ENCODE measurements at regions not wholly inside any gene's neighbourhood (a gene's known extent, or its start where the extent isn't known, plus 50 kb on each side); places are given as distances from the start of the nearest gene placed in this dataset.
A peak's percentile ranks its signal among the peaks of the same experiment; 100 is the strongest.

DNA sequence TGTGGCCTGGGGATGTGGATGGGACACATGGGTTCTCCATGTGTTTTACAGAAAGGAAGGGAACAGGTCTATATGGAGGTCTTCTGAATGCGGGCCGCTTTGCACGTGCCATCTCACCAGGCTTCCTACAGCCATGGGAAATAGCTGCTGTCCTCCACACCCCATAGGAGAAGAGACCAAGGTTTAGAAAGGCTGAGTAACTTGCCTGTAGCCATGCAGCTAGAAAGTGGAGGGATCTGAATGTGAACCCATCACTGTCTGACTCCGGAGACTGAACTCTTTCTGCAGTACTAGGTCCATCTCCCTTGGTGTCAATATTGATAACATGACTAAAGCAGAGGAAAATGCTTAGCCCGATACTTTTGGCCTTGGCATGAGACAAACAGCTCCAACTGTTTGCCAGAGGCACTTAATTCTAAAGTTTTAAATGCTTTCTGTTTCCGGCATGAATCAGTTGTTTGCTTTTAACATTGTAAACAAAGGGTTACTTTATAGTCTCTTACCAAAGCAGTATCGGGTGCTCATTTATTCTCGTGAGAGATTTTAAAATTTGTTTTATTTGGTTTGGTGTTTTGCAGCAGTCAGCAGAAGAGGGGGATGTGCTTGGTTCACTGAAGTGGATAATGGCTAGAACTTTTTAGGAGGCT is 64.8 kb upstream of the LOXL4 start:
- H3K36me3 Mint-ChIP-seq (ENCODE audit: low read depth) = no peaks in the 10 kb centered on the region
- H3K4me3 Mint-ChIP-seq = no peak overlapping the region
- H3K9me3 Mint-ChIP-seq = no peaks in the 10 kb centered on the region
- H3K27ac Mint-ChIP-seq = no peak overlapping the region
- H3K4me1 Mint-ChIP-seq = no peaks in the 10 kb centered on the region
- ATAC-seq (no peak), DNase-seq (no peak)
- H3K27me3 Mint-ChIP-seq = no peaks in the 10 kb centered on the region

GRCh38 chr10:98331885-98332284 is 63.9 kb upstream of the LOXL4 start:
- H3K27me3 Mint-ChIP-seq = no peaks in the 10 kb centered on the region
- ATAC-seq (peak; percentile 33), DNase-seq (no peak)
- H3K4me3 Mint-ChIP-seq = no peak overlapping the region
- no peaks in the 10 kb centered on the region for H3K36me3 Mint-ChIP-seq (ENCODE audit: low read depth)
- no peak overlapping the region for H3K27ac Mint-ChIP-seq
- H3K4me1 Mint-ChIP-seq = no peaks in the 10 kb centered on the region
- no peaks in the 10 kb centered on the region for H3K9me3 Mint-ChIP-seq

GRCh38 chr10:98330987-98331386 is 63.0 kb upstream of the LOXL4 start:
- Mint-ChIP-seq H3K4me1 (no peaks in the 10 kb centered on the region), H3K4me3 (no peak overlapping the region), H3K9me3 (no peaks in the 10 kb centered on the region), H3K36me3 (ENCODE audit: low read depth) (no peaks in the 10 kb centered on the region), H3K27ac (no peak overlapping the region), H3K27me3 (peaks cover 3% of the 10 kb centered on the region)
- DNase-seq = no peak
- no peak for ATAC-seq

- Mint-ChIP-seq H3K9me3 (no peaks in the 10 kb centered on the region), H3K4me3 (no peak overlapping the region), H3K27me3 (peaks cover 3% of the 10 kb centered on the region), H3K36me3 (ENCODE audit: low read depth) (no peaks in the 10 kb centered on the region), H3K4me1 (no peaks in the 10 kb centered on the region), H3K27ac (no peak overlapping the region)
- ATAC-seq (no peak), DNase-seq (no peak)
These were observed 60.6 kb upstream of the LOXL4 start for GRCh38 chr10:98328640-98329039.

GRCh38 chr10:98328163-98328562 is 60.2 kb upstream of the LOXL4 start:
- no peaks in the 10 kb centered on the region for H3K4me1 Mint-ChIP-seq
- H3K4me3 Mint-ChIP-seq = no peak overlapping the region
- DNase-seq (no peak), ATAC-seq (no peak)
- H3K36me3 Mint-ChIP-seq (ENCODE audit: low read depth) = no peaks in the 10 kb centered on the region
- H3K27me3 Mint-ChIP-seq = peaks cover 3% of the 10 kb centered on the region
- H3K9me3 Mint-ChIP-seq = no peaks in the 10 kb centered on the region
- no peak overlapping the region for H3K27ac Mint-ChIP-seq

- Mint-ChIP-seq H3K27ac (no peak overlapping the region), H3K9me3 (no peaks in the 10 kb centered on the region), H3K4me3 (no peak overlapping the region), H3K36me3 (ENCODE audit: low read depth) (no peaks in the 10 kb centered on the region), H3K27me3 (peaks cover 3% of the 10 kb centered on the region), H3K4me1 (no peaks in the 10 kb centered on the region)
- ATAC-seq (no peak), DNase-seq (no peak)
These were observed 58.6 kb upstream of the LOXL4 start for GRCh38 chr10:98326621-98327027.

GRCh38 chr10:98323221-98324164 is 55.5 kb upstream of the LOXL4 start:
- ATAC-seq (peak; percentile 77), DNase-seq (peak; percentile 7)
- Mint-ChIP-seq H3K27me3 (peaks cover 3% of the 10 kb centered on the region), H3K27ac (no peak overlapping the region), H3K9me3 (no peaks in the 10 kb centered on the region), H3K36me3 (ENCODE audit: low read depth) (no peaks in the 10 kb centered on the region), H3K4me1 (no peaks in the 10 kb centered on the region), H3K4me3 (no peak overlapping the region)

GRCh38 chr10:98321186-98321780 is 53.3 kb upstream of the LOXL4 start:
- Mint-ChIP-seq H3K36me3 (ENCODE audit: low read depth) (no peaks in the 10 kb centered on the region), H3K27me3 (no peaks in the 10 kb centered on the region), H3K27ac (no peak overlapping the region), H3K4me1 (no peaks in the 10 kb centered on the region), H3K9me3 (no peaks in the 10 kb centered on the region), H3K4me3 (no peak overlapping the region)
- ATAC-seq (no peak), DNase-seq (no peak)

DNA sequence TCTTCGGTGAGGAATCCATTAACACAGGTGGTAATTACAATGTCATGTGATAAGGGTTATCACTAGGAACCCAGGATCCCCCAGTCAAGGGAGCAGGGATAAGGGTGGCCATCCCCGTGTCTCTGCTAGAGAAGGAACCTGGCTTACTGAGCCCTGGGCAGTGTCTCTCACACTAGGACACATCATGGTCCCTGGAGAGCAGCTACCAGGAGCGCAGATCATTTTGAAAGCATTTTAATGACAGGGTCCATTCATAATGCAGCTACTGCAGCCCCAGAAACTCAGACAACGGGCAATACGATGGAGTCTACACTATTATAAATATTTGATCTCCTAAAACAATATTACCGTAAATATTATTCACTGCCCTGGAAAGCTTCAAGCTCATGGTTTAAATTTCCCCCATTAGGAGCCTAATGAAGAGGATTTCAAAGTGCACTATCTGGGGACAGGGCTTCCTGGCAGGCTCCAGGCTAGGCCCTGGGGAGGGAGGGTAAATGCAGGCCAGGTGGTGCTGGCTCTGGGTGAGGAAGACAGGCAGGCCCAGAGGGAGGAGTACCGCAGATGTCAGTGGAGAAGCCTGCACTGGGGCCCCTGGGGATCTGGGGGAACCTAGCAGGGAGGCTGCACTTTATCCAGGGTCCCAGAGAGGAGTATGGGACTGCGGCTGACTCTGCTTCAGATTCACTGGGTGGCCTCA is 52.6 kb upstream of the LOXL4 start:
- H3K9me3 Mint-ChIP-seq = no peaks in the 10 kb centered on the region
- no peaks in the 10 kb centered on the region for H3K36me3 Mint-ChIP-seq (ENCODE audit: low read depth)
- H3K4me1 Mint-ChIP-seq = no peaks in the 10 kb centered on the region
- H3K4me3 Mint-ChIP-seq = no peak overlapping the region
- no peaks in the 10 kb centered on the region for H3K27me3 Mint-ChIP-seq
- H3K27ac Mint-ChIP-seq = no peak overlapping the region
- DNase-seq = no peak
- no peak for ATAC-seq

DNA sequence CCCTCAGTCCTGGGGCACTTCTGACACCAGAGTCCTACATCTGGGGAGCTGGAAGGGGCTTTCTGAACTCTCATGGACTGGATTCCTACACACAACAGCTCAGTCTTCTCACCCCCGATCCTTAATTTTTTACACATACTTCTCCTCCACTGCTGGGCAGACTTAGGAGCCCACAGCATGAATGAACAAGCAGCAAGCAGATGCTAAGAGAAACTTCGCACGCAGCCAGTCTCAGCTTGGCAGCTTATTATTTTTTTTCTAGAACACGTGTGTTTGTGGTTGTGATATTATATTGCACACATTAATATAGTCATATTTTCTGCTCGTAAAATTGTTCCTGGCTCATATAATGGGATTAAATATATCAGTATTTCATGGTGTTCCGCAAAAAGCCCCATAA is 50.9 kb upstream of the LOXL4 start:
- no peaks in the 10 kb centered on the region for H3K4me1 Mint-ChIP-seq
- no peaks in the 10 kb centered on the region for H3K9me3 Mint-ChIP-seq
- H3K4me3 Mint-ChIP-seq = no peak overlapping the region
- DNase-seq (no peak), ATAC-seq (no peak)
- H3K27me3 Mint-ChIP-seq = no peaks in the 10 kb centered on the region
- H3K36me3 Mint-ChIP-seq (ENCODE audit: low read depth) = no peaks in the 10 kb centered on the region
- H3K27ac Mint-ChIP-seq = no peak overlapping the region
